ENCODE measurements at regions not wholly inside any gene's neighbourhood (a gene's known extent, or its start where the extent isn't known, plus 50 kb on each side); places are given as distances from the start of the nearest gene placed in this dataset.

DNA sequence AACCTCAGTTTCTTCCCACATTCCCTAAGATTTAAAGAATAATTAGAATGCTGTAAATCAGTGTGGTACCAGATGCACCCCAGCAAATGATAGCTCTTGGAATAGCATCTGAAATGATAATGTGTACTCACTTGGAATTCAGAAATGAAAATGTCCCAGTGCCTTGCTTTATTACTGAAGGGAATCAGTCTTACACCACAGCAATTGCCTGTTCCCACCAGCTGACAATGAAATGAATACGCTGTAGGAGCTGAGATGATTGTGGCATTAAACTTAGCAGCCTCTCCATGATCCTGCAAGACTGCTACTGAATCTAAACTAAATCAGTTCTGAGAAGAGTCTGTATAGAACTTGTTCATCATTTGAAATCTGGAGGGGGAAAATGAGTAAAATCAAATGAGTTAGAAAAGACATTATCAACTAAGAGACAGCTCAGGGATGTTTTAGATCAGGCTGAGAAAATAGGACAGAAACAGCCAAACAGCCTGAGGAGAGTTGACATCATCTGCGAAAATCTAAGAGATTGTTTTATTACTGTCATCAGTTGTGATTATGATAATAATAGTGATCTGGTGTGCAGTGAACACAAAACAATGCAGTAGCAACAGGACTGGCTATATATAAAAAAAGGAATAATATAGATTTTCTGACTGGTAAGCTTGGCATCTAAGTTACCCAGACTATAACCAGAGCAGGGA, 108.6 kb upstream of the SLC13A1 start:
- TF ChIP-seq, protein P1, sequence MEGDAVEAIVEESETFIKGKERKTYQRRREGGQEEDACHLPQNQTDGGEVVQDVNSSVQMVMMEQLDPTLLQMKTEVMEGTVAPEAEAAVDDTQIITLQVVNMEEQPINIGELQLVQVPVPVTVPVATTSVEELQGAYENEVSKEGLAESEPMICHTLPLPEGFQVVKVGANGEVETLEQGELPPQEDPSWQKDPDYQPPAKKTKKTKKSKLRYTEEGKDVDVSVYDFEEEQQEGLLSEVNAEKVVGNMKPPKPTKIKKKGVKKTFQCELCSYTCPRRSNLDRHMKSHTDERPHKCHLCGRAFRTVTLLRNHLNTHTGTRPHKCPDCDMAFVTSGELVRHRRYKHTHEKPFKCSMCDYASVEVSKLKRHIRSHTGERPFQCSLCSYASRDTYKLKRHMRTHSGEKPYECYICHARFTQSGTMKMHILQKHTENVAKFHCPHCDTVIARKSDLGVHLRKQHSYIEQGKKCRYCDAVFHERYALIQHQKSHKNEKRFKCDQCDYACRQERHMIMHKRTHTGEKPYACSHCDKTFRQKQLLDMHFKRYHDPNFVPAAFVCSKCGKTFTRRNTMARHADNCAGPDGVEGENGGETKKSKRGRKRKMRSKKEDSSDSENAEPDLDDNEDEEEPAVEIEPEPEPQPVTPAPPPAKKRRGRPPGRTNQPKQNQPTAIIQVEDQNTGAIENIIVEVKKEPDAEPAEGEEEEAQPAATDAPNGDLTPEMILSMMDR (IDR thresholded peaks at IDR 0.05), result no peak
- ChIA-PET CTCF (no interaction called here), POLR2A (no interaction called here)
- Mint-ChIP-seq H3K27me3 (no peaks in the 10 kb centered on the region), H3K9me3 (no peaks in the 10 kb centered on the region), H3K4me1 (ENCODE audit: low read depth) (no peaks in the 10 kb centered on the region), H3K27ac (no peak overlapping the region), H3K36me3 (ENCODE audit: low read depth) (no peaks in the 10 kb centered on the region), H3K4me3 (no peak overlapping the region)
- DNase-seq (no peak), ATAC-seq (no peak)
- intact Hi-C loops (cut with micrococcal nuclease), result no loop called here

- ChIA-PET CTCF (no interaction called here), POLR2A (no interaction called here)
- DNase-seq (no peak), ATAC-seq (no peak)
- peaks cover 3% of the 10 kb centered on the region for H3K9me3 Mint-ChIP-seq
- H3K4me3 Mint-ChIP-seq, result no peak overlapping the region
- no peaks in the 10 kb centered on the region for H3K4me1 Mint-ChIP-seq (ENCODE audit: low read depth)
- no peaks in the 10 kb centered on the region for H3K27me3 Mint-ChIP-seq
- H3K27ac Mint-ChIP-seq, result no peak overlapping the region
- no peaks in the 10 kb centered on the region for H3K36me3 Mint-ChIP-seq (ENCODE audit: low read depth)
- intact Hi-C loops (cut with micrococcal nuclease), result no loop called here
- TF ChIP-seq, protein P1 (IDR thresholded peaks at IDR 0.05), result no peak
Measured at GRCh38 chr7:123305840-123306375, 106.1 kb upstream of the SLC13A1 start.

DNA sequence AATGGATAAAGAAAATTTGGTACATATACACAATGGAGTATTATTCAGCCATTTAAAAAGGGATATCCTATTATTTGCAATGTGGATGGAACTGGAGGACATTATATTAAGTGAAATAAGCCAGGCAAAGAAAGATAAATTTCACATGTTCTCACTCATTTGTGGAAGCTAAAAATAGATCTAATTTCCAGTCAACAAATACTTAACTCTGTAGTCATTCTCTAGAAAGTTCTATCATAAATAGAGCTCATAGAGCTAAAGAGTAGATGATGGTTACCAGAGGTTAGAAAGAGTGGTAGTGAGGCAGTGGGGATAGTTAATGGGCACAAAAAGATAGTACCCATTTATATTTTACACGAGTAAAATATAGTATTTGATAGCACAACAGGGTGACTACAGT, 104.2 kb upstream of the SLC13A1 start:
- ATAC-seq (no peak), DNase-seq (no peak)
- intact Hi-C loops (cut with micrococcal nuclease), result no loop called here
- CTCF ChIA-PET, result no interaction called here
- POLR2A ChIA-PET, result no interaction called here
- no peaks in the 10 kb centered on the region for H3K27me3 Mint-ChIP-seq
- TF ChIP-seq, protein P1 (IDR thresholded peaks at IDR 0.05), result no peak
- H3K36me3 Mint-ChIP-seq (ENCODE audit: low read depth), result no peaks in the 10 kb centered on the region
- H3K27ac Mint-ChIP-seq, result no peak overlapping the region
- H3K4me1 Mint-ChIP-seq (ENCODE audit: low read depth), result no peaks in the 10 kb centered on the region
- no peak overlapping the region for H3K4me3 Mint-ChIP-seq
- peaks cover 3% of the 10 kb centered on the region for H3K9me3 Mint-ChIP-seq

DNA sequence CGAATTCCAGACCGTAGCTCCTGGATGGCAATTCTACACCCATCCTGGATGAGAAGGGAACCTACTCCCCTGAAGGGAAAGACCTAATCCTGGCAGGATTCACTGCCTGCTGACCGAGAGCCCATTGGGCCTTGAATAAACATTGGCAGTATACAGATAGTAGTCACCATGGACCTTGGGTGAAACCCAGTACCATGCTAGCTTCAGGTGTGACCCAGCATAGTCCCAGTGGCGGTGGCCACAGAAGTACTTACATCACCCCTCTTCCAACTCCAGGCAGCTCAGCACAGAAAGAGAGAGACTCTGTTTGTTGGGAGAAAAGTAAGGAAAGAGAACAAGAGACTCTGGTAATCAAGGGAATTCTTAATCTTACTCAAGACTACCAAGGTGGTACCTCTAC, 97.2 kb upstream of the SLC13A1 start:
- H3K4me3 Mint-ChIP-seq, result no peak overlapping the region
- TF ChIP-seq, protein P1 (IDR thresholded peaks at IDR 0.05), result no peak
- no peaks in the 10 kb centered on the region for H3K4me1 Mint-ChIP-seq (ENCODE audit: low read depth)
- POLR2A ChIA-PET, result no interaction called here
- no peaks in the 10 kb centered on the region for H3K9me3 Mint-ChIP-seq
- no peaks in the 10 kb centered on the region for H3K36me3 Mint-ChIP-seq (ENCODE audit: low read depth)
- H3K27ac Mint-ChIP-seq, result no peak overlapping the region
- ATAC-seq (no peak), DNase-seq (no peak)
- CTCF ChIA-PET, result no interaction called here
- H3K27me3 Mint-ChIP-seq, result no peaks in the 10 kb centered on the region
- intact Hi-C loops (cut with micrococcal nuclease), result no loop called here

DNA sequence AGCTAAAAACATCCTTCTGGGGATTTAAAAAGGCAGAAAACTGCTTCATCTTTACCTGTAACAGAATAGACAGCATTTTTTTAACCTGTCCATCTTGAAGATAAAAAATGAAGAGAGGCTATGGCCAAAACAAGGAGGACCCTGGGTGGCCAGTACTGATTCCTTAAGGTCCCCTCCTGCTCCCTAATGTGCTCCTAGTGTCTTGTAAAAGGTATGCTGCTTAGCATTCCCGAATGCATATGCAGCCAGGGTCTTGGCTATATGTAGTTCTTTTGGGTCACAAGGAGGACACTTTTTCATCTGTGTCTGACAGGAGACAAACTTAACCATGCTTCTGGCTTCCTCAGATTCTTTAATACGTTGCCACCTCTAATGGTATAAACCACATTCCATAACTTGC, 93.9 kb upstream of the SLC13A1 start:
- no peak overlapping the region for H3K4me3 Mint-ChIP-seq
- TF ChIP-seq, protein P1 (IDR thresholded peaks at IDR 0.05), result no peak
- ChIA-PET CTCF (no interaction called here), POLR2A (no interaction called here)
- H3K27me3 Mint-ChIP-seq, result no peaks in the 10 kb centered on the region
- H3K27ac Mint-ChIP-seq, result no peak overlapping the region
- no peaks in the 10 kb centered on the region for H3K9me3 Mint-ChIP-seq
- ATAC-seq (no peak), DNase-seq (no peak)
- H3K4me1 Mint-ChIP-seq (ENCODE audit: low read depth), result no peaks in the 10 kb centered on the region
- H3K36me3 Mint-ChIP-seq (ENCODE audit: low read depth), result no peaks in the 10 kb centered on the region
- intact Hi-C loops (cut with micrococcal nuclease), result no loop called here

All from activated CD8-positive, alpha-beta T cell treated with anti-CD3 and anti-CD28 coated beads for 36 hours (primary cell).